Tibial artery (tissue), 4 donors: ENCODE measurements at regions not wholly inside any gene's neighbourhood (a gene's known extent, or its start where the extent isn't known, plus 50 kb on each side); places are given as distances from the start of the nearest gene placed in this dataset.

ENCODE experiments used
- DNase-seq, 2 donors: peaks; one replicate each; pipeline ENCODE4 v3.0.0-alpha.2; 2019
- H3K27ac ChIP-seq, 2 donors: fragments of 200-600 bp; sonication (generic) in 1 of 2; 1 replicate in 1 of 2; 2 replicates in 1 of 2; pipeline ENCODE4 v1.5.1; 2018 to 2019; ENCODE audit warnings: mild to moderate bottlenecking in 1 of 2
- H3K27me3 ChIP-seq, 2 donors: fragments of 200-600 bp; sonication (generic) in 1 of 2; one replicate each; pipeline versions ENCODE4 v1.5.1 to v1.6.0; 2016 to 2019
- H3K36me3 ChIP-seq, 3 donors: fragments of 200-600 bp; sonication (generic) in 2 of 3; one replicate each; pipeline ENCODE4 v1.5.1; 2016 to 2019; ENCODE audit warnings: mild to moderate bottlenecking in 2 of 3
- H3K4me1 ChIP-seq, 4 donors: fragments of 200-600 bp; sonication (generic) in 2 of 4; 1 replicate in 3 of 4; 2 replicates in 1 of 4; pipeline ENCODE4 v1.5.1; 2016 to 2019
- H3K4me3 ChIP-seq, 2 donors: fragments of 200-600 bp; sonication (generic) in 1 of 2; 1 replicate in 1 of 2; 2 replicates in 1 of 2; pipeline ENCODE4 v1.5.1; 2018 to 2019; ENCODE audit warnings: mild to moderate bottlenecking in 2 of 2
- H3K9me3 ChIP-seq, 3 donors: fragments of 200-600 bp; sonication (generic) in 1 of 3; one replicate each; pipeline ENCODE4 v1.5.1; 2016 to 2019
- CTCF ChIP-seq, 2 experiments: fragments of 200-600 bp in 1 of 2; fragments of 450-650 bp in 1 of 2; IDR thresholded peaks; one replicate each; pipeline ENCODE4 v1.5.1; 2017 to 2019; ENCODE audit warnings: antibody characterized with exemption in 2 of 2, mild to moderate bottlenecking in 1 of 2, moderate library complexity in 1 of 2
- intact Hi-C: fragments of 100-400 bp; cut with DNase I; formaldehyde crosslinking; loops from one replicate; pipeline ENCODE4 v1.15.0; 2023; ENCODE audit warnings: low total_unique reads

GRCh38 chr13:31057403-31058033 lies 104.2 kb downstream of the HSPH1 start:
- Histone ChIP-seq H3K27ac (no peak overlapping the region), H3K4me3 (no peak overlapping the region), H3K4me1 (no peaks in the 10 kb centered on the region), H3K36me3 (no peaks in the 10 kb centered on the region), H3K9me3 (no peaks in the 10 kb centered on the region), H3K27me3 (peaks cover 0 to 18% of the 10 kb centered on the region in 2 donors)
- no peak for TF ChIP-seq CTCF (IDR thresholded peaks at IDR 0.05)
- no peak for DNase-seq
- intact Hi-C loops, result no loop called here

GRCh38 chr13:31056644-31057271 lies 104.9 kb downstream of the HSPH1 start:
- Histone ChIP-seq H3K27ac (no peak overlapping the region), H3K36me3 (no peaks in the 10 kb centered on the region), H3K27me3 (peaks cover 0 to 19% of the 10 kb centered on the region in 2 donors), H3K4me3 (no peak overlapping the region), H3K4me1 (no peaks in the 10 kb centered on the region), H3K9me3 (no peaks in the 10 kb centered on the region)
- intact Hi-C loops, result no loop called here
- TF ChIP-seq CTCF (IDR thresholded peaks at IDR 0.05), result no peak
- DNase-seq, result no peak

- no peaks in the 10 kb centered on the region for H3K4me1 ChIP-seq
- intact Hi-C loops, result no loop called here
- no peaks in the 10 kb centered on the region for H3K9me3 ChIP-seq
- no peak overlapping the region for H3K27ac ChIP-seq
- H3K27me3 ChIP-seq, result peaks cover 0 to 22% of the 10 kb centered on the region in 2 donors
- no peak for DNase-seq
- no peaks in the 10 kb centered on the region for H3K36me3 ChIP-seq
- TF ChIP-seq CTCF (IDR thresholded peaks at IDR 0.05), result no peak
- H3K4me3 ChIP-seq, result no peak overlapping the region
Measured at GRCh38 chr13:31055589-31055988, 106.1 kb downstream of the HSPH1 start.

GRCh38 chr13:31054632-31055031 lies 107.1 kb downstream of the HSPH1 start:
- no peak for DNase-seq
- peaks cover 0 to 22% of the 10 kb centered on the region in 2 donors for H3K27me3 ChIP-seq
- no peaks in the 10 kb centered on the region for H3K36me3 ChIP-seq
- intact Hi-C loops, result no loop called here
- no peaks in the 10 kb centered on the region for H3K4me1 ChIP-seq
- no peak for TF ChIP-seq CTCF (IDR thresholded peaks at IDR 0.05)
- H3K4me3 ChIP-seq, result no peak overlapping the region
- H3K9me3 ChIP-seq, result no peaks in the 10 kb centered on the region
- H3K27ac ChIP-seq, result no peak overlapping the region

- no peak overlapping the region for H3K4me3 ChIP-seq
- no peaks in the 10 kb centered on the region for H3K9me3 ChIP-seq
- no peak for TF ChIP-seq CTCF (IDR thresholded peaks at IDR 0.05)
- no peak overlapping the region for H3K27ac ChIP-seq
- DNase-seq, result no peak
- H3K36me3 ChIP-seq, result no peaks in the 10 kb centered on the region
- intact Hi-C loops, result no loop called here
- no peaks in the 10 kb centered on the region for H3K4me1 ChIP-seq
- H3K27me3 ChIP-seq, result peaks cover 0 to 22% of the 10 kb centered on the region in 2 donors
Measured at GRCh38 chr13:31053896-31054295, 107.8 kb downstream of the HSPH1 start.
